RPMI8226 (cell line): ENCODE measurements at regions not wholly inside any gene's neighbourhood (a gene's known extent, or its start where the extent isn't known, plus 50 kb on each side); places are given as distances from the start of the nearest gene placed in this dataset.
"Not testable (repeated sequence)": the region's sequence is repeated elsewhere in the genome, so short reads cannot be mapped to it uniquely, and the experiment has no call there.

Experiments
- DNase-seq: peaks from one replicate; pipeline ENCODE4 v3.0.0-alpha.2; 2015

DNA sequence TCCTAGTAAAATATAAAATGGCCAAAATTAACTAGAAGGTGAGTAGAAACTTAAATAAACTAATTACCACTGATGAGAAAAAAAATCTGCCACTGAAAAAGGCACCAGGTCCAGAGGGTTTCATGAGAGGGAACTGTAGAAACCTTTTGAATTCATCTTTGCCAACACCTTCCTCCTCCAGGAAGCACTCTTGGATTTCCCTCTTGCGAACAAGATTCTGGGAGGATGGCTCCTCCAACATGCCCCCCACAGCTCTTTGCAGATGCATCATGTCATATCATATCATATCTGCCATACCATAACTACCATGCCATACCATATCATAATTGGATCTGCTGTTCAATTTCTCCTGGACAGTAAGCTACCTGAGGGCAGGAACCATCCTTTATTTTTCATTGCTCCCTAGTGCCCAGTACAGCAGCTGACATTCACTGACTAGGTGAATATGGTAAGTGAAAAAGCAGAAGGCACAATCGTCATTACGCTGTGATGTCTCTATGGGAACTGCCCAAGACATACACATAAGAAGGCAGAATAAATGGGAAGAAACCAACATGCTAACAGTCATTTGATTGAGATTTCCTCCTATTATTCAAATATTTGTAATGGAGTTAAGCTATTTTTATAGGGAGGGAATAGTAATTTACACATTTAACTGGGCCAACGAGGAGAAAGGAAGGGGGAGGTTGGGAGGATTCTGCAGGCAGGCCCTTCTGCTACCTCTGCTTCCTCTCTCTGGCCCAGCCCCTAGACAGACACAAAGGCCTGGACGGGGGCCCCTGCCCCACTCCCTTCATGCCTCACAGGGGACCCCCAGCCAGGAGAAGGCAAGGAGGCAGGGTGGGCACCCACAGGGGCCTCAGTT lies 110.1 kb upstream of the SMURF2 start:
- no peak for DNase-seq

DNA sequence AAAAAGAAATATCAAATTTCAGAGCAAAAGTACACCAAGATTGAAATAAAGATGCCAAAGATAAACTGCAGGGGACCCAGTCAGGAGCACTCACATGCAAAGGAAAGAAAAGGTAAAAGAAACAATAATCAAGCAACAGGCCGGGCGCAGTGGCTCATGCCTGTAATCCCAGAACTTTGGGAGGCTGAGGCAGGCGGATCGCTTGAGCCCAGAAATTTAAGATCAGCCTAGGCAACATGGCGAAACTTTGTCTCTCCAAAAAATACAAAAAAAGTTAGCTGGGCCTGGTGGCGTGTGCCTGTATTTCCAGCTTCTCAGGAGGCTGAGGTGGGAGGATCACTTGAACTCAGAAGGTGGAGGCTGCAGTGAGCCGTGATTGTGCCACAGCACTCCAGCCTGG lies 107.6 kb upstream of the SMURF2 start:
- no peak for DNase-seq

DNA sequence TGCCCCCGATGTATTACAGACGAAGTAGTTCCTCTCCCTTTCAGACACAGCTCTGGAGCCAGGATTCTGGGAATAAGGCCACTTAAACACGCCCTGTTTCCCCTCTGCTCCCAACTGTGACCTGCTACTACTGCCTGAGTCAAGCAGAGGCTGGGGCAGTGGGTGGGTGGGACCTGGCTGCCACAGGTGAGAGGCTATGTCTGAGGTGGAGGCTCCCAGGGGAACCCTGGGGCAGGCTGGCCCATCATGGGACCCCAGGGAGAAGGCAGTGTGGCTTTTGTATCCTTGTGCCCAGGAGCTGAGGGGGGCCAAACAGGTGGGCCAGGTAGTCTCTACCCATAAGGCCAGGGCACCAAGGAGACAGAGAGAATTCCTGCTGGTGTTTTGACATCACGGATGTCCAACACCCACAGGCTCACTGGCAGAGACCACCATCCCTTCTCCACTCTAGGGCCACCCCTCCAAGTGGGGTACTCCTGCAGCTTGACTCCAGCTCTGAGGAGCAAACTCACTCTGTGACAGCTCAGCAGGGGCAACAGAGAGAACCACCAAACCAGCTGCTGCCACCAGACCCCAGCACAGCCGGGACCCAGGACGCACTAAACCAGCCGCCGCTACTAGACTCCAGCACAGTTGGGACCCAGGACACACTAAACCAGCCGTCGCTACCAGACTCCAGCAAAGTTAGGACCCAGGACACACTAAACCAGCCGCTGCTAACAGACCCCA lies 105.3 kb upstream of the SMURF2 start:
- DNase-seq: no peak

DNA sequence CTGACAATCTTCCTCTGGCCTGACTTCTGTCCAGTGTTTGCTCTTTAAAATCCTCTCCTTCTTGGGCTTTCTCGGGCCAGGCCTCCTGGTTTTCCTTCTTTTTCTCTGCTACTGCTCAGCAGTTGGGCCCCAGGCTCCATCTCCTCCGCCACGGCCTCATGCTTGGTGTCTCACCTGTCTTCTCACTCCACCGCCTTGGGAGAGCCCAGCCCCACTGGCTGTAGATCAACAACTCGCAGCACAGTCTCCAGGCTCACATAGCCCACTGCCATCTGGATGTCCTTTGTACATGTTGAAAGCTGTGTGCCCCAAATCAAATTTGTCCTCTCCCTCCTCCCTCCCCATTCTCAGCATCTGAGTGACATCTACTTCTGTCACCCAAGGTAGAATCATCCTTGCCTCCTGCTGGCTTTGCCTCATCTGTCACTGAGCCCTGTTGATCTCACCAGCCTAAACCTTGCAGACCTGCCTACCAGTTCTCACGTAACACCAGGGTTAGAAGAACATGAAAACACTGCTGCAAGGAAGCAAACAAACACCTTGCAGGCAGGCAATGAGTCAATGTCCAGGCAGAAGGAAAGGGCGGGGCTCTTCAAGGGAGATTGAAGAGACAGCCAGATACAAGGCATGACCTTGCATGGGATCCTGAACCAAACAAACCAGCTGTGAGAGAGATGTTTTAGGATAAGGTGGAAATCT lies 103.2 kb upstream of the SMURF2 start:
- no peak for DNase-seq

DNA sequence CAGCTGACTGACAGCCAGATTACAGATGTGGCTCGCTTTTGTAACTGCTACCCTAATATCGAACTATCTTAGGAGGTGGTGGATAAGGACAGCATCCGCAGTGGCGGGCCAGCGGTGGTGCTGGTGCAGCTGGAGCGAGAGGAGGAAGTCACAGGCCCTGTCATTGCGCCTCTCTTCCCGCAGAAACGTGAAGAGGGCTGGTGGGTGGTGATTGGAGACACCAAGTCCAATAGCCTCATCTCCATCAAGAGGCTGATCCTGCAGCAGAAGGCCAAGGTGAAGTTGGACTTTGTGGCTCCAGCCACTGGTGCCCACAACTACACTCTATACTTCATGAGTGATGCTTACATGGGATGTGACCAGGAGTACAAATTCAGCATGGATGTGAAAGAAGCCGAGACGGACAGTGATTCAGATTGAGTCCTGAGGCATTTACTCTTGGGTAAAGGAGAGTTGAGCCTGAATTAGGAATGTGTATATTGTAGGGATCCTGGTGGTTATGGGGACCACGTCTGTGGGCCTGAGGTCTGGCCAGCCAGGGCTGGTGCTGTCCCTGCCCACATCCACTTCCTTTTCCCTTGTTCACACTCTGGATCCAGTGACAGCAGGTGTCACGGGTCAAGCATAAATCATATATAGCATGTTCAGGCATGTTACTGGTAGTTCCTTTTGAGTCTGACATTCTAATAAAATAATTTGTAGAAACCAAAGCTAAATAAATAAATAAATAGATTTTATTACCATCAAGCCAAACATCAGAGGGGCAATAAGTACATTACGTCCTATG lies 89.0 kb upstream of the SMURF2 start:
- DNase-seq: no peak

DNA sequence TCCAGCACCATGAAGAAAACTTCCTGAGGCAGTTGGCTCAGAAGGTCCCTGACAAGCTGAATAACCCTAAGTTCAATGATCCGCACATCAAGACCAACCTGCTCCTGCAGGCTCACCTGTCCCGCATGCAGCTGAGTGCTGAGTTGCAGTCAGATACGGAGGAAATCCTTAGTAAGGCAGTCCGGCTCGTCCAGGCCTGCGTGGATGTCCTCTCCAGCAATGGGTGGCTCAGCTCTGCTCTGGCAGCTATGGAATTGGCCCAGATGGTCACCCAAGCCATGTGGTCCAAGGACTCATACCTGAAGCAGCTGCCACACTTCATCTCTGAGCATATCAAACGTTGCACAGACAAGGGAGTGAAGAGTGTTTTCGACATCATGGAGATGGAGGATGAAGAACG lies 88.4 kb upstream of the SMURF2 start:
- no peak for DNase-seq

DNA sequence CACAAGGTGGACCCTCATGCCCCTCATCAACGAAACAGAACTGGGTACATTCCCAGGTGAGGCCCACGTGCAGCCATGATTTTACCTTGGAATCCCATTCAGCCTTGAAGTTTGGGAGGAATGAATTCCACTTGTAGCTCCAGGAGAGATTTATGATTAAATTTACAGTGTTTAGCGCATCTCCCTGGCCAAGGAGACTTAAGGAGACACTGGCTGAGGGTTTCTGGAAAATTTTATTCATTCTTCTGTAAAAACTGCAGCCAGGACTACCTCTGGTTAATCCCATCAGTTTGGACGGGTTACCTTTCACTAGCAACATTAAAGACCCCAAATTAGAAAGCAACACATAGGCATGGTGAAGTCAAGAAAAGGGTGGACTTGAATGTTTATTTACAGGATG lies 87.2 kb upstream of the SMURF2 start:
- no peak for DNase-seq

DNA sequence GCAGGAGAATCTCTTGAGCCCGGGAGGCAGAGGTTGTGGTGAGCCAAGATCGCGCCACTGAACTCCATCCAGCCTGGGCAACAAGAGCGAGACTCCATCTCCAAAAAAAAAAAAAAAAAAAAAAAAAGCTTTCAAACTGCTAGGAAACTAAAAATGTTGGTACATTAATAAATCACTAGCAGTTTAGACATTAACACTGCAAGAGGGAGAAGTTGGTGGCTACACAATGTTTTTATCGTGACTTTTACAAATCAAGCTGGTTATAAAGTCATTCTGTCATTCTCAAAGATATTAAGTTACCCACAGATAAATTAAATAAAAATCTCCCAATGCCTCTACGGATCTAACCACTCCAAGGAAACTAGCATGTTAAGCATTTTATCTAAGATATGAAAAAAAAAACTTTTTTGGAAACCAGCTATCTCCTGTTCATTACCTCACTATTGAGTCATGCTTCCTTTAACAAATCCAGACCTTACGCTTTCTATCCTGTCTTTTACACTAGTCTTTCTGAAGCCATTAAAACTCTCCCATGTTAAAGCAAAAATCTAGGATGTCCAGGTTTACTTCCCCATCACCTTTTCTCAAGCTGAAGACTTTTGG lies 85.9 kb upstream of the SMURF2 start:
- no peak for DNase-seq

DNA sequence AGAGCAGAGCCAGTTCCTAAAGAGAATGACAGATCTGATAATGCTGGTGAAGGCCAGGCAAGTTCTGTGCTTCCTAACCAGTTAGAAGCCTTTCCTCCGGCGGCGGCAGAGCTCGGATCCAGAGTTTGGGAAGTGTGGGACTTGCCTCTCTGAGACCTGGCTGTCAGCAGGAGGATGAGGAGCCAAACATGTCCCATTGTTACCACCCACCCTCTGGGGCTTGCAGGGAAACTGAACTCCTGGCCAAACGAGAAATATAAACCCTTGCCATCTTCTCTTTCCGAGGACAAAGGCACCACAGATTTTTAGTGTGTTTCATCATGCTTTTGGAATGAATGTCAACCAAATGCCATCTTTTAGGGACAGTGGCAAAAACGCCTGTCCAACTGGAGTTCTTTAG lies 80.2 kb upstream of the SMURF2 start:
- DNase-seq: no peak

DNA sequence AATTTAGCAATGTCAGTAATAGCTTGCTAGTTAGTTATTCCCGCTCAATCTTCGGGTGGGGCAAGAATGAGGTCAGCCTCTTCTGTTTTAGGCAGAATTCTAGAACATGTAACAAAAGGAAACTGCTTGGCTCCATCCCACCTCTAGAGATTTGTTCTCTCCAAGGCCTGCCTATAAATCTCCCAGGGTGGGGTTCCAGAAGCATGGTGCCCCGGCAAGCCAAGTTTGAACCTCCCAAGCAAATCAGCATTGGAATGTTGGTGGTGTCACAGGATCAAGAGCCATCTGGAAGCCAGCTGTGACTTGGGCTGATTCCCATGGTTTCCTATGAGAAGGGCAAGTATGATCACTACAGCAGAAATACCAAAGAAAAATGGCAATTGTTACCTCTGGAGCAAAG lies 79.8 kb upstream of the SMURF2 start:
- not testable (repeated sequence) for DNase-seq

DNA sequence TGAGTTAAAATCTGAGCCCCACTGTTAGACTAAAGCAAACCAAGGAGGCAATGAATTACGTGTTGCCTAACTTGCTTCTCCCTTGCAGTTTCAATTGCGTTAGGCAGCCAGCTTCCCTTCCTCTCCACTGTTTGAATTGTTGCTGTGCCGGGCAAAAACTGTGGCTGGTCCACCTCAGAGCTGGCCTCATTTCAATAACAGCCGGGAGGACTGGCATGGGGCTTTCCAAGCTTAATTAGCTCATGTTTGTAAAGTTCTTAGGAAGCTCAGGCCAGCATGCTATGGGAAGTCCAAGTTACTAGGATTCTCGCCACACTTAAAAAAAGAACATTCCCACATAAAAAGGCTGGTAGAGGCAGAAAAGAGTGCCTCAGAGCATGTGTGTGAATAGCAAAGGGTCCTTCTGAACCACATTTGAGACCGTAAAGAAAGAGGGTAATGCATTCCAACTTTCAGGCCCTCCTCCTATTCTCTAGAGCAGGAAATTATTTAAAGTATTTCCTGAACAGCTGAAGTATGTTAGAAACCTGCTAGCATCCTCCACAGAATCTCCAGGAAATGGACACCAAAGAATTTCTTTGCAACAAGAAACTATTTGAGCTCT lies 79.0 kb upstream of the SMURF2 start:
- peak; percentile 32 for DNase-seq

DNA sequence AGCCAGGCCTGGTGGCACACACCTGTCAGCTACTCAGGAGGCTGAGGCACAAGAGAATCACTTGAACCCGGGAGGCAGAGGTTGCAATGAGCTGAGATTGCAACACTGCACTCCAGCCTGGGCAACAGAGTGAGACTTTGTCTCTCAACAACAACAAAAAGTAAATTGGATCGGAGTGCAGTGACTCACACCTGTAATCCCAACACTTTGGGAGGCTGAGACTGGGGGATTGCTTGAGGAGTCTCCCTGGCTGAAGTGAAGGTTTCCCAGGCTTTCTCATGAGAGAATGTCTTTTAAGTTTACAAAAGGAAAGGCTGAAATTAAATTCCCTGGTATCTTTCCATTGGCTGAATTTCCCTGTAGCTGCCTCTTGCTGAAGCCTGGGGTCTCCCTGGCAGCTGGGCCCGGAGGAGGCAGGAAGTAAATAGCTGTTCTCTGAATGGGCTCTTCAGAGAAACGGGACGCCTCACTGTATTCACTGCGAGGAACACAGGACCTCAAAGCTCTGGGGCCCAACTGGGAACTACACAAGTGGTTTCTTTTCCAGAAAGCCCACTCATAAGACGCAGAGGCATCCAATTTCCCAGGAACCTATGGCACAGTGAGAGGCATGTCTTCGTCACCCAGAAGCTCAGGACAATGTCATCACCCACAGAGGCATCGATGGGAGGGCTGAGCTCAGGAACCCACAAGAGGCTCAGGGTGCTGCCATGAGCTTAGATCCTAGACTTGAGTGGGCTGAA lies 77.4 kb upstream of the SMURF2 start:
- DNase-seq: no peak

DNA sequence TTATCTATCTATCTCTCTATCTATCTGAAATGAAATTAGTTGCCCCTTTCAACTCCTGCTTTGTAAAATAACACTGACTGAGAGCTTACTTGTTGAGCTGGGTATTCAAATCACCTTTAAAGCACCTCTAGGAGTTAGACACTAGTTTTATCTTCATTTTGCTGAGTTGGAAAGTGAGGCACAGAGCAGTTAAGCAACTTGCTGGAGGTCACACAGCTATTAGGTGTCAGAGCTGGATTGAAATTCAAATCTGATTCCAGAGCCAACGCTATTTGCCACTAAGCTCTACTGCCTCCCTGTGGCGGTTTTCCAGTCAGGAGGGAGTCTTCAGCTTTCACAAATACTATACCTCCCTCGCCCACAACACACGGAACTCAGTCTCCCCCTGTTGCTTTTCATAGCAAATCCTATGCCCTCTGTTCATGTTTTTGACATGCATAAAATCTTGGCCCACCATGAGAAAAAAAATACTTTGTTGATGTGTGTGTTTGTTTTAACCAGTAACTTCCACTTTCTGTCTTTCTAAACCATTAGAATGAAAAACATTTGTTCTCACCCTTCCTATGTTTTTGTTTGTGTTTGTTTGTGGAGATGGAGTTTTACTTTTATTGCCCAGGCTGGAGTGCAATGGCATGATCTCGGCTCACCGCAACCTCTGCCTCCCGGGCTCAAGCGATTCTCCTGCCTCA lies 74.8 kb upstream of the SMURF2 start:
- peak; percentile 43 for DNase-seq

DNA sequence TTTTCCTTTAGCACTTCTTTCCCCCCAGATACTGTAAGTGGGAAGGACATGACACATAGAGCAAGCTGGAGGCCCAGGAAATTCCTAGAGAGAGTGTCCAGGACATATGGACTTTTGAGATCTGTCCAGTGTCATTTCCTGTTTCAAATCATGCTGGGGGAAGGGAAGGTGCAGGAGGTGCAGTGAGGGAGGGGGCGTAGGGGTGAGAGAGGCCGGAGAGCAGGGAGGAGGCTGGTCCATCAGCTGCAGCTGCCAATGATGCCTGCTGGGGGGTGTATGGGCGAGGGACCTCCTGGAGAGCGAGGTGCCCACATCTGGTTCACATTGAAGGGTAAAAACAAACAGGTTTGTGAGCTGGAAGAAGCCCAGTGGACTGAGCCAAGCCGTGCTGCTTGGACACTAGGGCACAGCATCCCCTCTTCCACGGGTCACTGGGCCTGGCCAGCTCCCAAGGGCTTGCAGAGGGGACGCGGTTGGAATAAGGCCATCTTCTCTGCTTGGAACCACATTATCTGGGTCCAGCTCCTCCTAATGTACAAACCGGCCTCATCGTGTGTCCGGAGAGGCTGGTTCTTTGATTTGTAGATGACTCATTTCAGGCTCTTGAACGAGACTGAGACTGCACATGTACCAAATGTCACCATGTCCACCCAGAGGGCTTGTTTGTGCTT lies 70.4 kb upstream of the SMURF2 start:
- DNase-seq: no peak

DNA sequence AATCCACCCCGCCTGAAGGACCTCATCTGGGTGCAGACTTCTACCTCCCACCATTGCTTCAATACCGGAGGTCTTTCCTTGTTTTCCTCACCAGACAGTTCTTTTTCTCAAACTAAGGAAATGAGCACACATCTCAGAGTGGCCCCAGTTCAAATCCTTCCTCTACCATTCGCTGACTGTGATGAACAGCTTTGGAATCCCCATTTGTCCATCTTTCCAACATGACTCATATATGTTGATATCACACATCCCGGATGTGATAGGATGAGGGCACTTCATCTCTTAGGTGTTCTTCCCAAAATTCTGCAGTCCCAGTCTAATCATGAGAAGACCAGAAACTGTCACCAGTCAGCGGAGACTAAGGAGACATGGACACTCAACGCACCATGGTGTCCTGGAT lies 67.9 kb upstream of the SMURF2 start:
- not testable (repeated sequence) for DNase-seq

DNA sequence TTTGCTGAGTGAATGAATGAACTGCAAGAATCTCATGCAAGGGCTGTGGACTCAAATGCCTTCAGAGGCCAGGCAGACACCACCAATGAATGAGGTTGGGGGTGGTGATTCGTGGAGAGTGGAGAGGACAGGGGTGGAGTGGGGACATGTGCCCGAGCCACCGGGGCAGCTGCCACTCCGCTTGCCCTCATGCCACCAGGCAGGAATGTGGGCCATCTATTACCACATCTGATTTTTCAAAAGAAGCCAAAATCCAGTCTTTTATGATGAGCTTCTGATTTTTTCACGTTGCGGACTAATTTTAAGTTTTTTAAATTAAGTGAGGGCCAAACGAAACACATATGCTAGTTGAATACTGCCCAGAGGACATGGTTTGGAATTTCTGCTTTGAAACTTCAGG lies 67.1 kb upstream of the SMURF2 start:
- no peak for DNase-seq

DNA sequence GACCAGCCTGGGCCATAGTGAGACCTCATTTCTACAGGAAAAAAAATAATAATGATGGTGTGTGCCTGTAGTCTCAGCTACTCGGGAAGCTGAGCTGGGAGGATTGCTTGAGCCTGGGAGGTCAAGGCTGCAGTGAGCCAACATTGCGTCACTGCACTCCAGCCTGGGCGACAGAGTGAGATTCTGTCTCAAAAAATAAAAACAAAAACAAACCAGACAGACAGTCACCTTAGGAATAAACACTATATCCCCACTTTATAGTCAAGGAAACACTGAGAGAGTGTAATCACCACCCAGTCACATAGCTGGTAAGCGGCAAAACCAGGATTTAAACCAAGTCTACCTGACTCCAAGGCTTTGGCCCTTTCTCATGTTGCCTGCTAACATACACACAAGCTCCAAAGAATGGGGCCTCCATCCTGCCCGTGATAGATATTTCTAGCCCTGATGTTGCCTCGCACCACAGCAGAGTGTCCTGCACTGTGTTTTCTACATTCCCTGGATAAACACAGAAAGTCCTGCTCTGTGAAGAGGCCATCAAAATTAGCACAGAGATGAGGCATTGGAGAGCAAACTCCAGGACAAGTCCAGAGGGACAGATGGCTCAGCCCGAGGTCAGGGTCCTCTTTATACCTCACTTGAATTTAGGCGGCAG lies 66.1 kb upstream of the SMURF2 start:
- DNase-seq: no peak

DNA sequence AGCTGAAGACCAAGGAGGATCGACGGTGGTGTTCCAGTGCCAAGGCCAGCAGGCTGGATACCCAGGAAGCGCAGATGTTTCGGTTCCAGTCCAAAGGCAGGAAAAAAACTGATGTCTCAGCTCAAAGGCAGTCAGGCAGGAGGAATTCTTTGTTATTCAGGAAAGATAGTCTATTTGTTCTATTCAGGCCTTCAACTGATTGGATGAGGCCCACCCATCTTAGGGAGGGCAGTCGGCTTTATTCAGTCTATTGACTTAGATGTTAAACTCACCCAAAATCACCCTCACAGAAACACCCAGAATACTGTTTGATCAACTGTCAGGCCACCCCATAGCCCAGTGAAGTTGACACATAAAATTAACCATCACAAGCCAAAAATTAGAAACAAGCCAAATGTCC lies 63.9 kb upstream of the SMURF2 start:
- not testable (repeated sequence) for DNase-seq

DNA sequence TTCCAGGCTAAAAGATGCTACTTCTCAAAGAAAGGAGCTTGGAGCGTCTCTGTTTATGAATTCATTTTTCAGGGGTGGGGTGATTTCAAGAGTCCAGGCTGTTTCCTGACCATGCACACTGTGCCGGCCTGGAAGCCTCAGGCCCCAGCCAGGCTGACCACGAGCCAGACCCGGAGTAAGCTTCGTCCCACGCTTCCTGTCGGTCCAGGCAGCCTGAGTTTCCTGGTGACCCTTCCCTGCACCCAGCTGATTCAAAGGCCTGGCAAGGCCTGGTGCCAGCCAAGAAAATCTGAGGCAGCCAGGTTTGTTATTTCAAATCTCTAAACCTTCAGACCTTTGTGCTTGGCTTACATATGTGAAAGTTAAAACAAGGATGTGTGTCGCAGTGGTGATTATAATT lies 62.1 kb upstream of the SMURF2 start:
- DNase-seq: not testable (repeated sequence)

DNA sequence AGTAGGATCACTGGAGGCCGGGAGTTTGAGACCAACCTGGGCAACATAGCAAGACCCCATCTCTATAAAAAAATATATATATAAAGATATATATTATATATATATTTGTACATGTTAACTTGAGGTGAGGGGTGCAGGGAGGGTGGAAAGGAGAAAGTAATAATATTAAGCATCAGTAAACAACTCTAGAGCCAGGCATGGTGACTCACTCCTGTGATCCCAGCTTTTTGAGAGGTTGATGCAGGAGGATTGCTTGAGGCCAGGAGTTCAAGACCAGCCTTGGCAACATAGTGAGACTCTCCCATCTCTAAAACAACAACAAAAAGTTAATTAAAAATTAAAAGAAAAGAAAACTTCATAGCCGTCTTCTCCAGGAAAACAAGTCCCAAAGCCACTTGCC lies 61.7 kb upstream of the SMURF2 start:
- no peak for DNase-seq
